Coronary artery (tissue), 2 donors: ENCODE measurements at regions not wholly inside any gene's neighbourhood (a gene's known extent, or its start where the extent isn't known, plus 50 kb on each side); places are given as distances from the start of the nearest gene placed in this dataset.

ENCODE experiments used
- DNase-seq: peaks from one replicate; pipeline ENCODE4 v3.0.0-alpha.2; 2017; ENCODE audit warnings: low spot score
- H3K27ac ChIP-seq, 2 donors: fragments of 200-600 bp; sonication (generic); one replicate each; pipeline ENCODE4 v1.5.1; 2016 to 2019
- H3K4me3 ChIP-seq: fragments of 200-600 bp; sonication (generic); 2 replicates; pipeline ENCODE4 v1.5.1; 2016; ENCODE audit warnings: mild to moderate bottlenecking, moderate library complexity
- CTCF ChIP-seq: fragments of 200-600 bp; sonication (generic); IDR thresholded peaks from one replicate; pipeline ENCODE4 v1.5.1; 2019; ENCODE audit warnings: antibody characterized with exemption

GRCh38 chr14:44783901-44784300, 177.8 kb downstream of the KLHL28 start:
- H3K27ac ChIP-seq, result no peak overlapping the region
- DNase-seq, result no peak
- no peak for TF ChIP-seq CTCF
- H3K4me3 ChIP-seq, result no peak overlapping the region

GRCh38 chr14:44782775-44783238, 178.9 kb downstream of the KLHL28 start:
- DNase-seq, result no peak
- Histone ChIP-seq H3K4me3 (no peak overlapping the region), H3K27ac (no peak overlapping the region)
- TF ChIP-seq CTCF, result no peak

- no peak for TF ChIP-seq CTCF
- no peak for DNase-seq
- H3K4me3 ChIP-seq, result no peak overlapping the region
- H3K27ac ChIP-seq, result no peak overlapping the region
These were observed 180.8 kb downstream of the KLHL28 start for GRCh38 chr14:44780989-44781388.

GRCh38 chr14:44778604-44779003, 183.1 kb downstream of the KLHL28 start:
- DNase-seq, result no peak
- TF ChIP-seq CTCF, result no peak
- Histone ChIP-seq H3K27ac (no peak overlapping the region), H3K4me3 (no peak overlapping the region)

- Histone ChIP-seq H3K27ac (no peak overlapping the region), H3K4me3 (no peak overlapping the region)
- no peak for TF ChIP-seq CTCF
- DNase-seq, result no peak
These were observed 184.2 kb downstream of the KLHL28 start for GRCh38 chr14:44777584-44777983.

- TF ChIP-seq CTCF, result no peak
- no peak overlapping the region for H3K4me3 ChIP-seq
- no peak for DNase-seq
- no peak overlapping the region for H3K27ac ChIP-seq
These were observed 186.5 kb downstream of the KLHL28 start for GRCh38 chr14:44775248-44775647.

- TF ChIP-seq CTCF, result no peak
- Histone ChIP-seq H3K27ac (no peak overlapping the region), H3K4me3 (no peak overlapping the region)
- no peak for DNase-seq
These were observed 187.4 kb downstream of the KLHL28 start for GRCh38 chr14:44774396-44774795.
